ENCODE measurements at regions not wholly inside any gene's neighbourhood (a gene's known extent, or its start where the extent isn't known, plus 50 kb on each side); places are given as distances from the start of the nearest gene placed in this dataset.
A peak's percentile ranks its signal among the peaks of the same experiment; 100 is the strongest.
"Not testable (repeated sequence)": the region's sequence is repeated elsewhere in the genome, so short reads cannot be mapped to it uniquely, and the experiment has no call there.

GRCh38 chr3:5053021-5053831 is 68.9 kb upstream of the ARL8B start:
- H3K4me1 ChIP-seq, result no peaks in the 10 kb centered on the region
- H3K4me3 ChIP-seq, result no peak overlapping the region
- no peak for DNase-seq (ENCODE audit: low spot score)
- no peak overlapping the region for H2AFZ ChIP-seq (replicated peaks)
- H3K36me3 Mint-ChIP-seq, result no peaks in the 10 kb centered on the region
- peak overlapping the region; percentile 46 for H3K27ac Mint-ChIP-seq
- no peaks in the 10 kb centered on the region for H3K36me3 ChIP-seq
- H3K27me3 ChIP-seq, result no peaks in the 10 kb centered on the region
- no peak overlapping the region for H3K9ac ChIP-seq
- no peak overlapping the region for H3K4me3 Mint-ChIP-seq
- no peak overlapping the region for H3K27ac ChIP-seq
- no peaks in the 10 kb centered on the region for H3K9me3 Mint-ChIP-seq
- no peak overlapping the region for H3K4me2 ChIP-seq
- H3K27me3 Mint-ChIP-seq (ENCODE audit: insufficient read depth, low read depth), result peaks cover 4% of the 10 kb centered on the region
- no peak for TF ChIP-seq CTCF (IDR thresholded peaks at IDR 0.05)
- TF ChIP-seq EZH2 (IDR thresholded peaks at IDR 0.05), result no peak
- no peak for TF ChIP-seq EZH2phosphoT487 (IDR thresholded peaks at IDR 0.05)
- H4K20me1 ChIP-seq (ENCODE audit: low read depth), result no peaks in the 10 kb centered on the region
- no peaks in the 10 kb centered on the region for H3K79me2 ChIP-seq (ENCODE audit: low read depth)
- H3K4me1 Mint-ChIP-seq, result peaks cover 8% of the 10 kb centered on the region
- H3F3A ChIP-seq (ENCODE audit: low read depth), result no peaks in the 10 kb centered on the region
- no peaks in the 10 kb centered on the region for H3K9me3 ChIP-seq (ENCODE audit: low read depth)

GRCh38 chr3:5054098-5054497 is 68.0 kb upstream of the ARL8B start:
- Histone ChIP-seq H3K27ac (no peak overlapping the region), H3K27me3 (no peaks in the 10 kb centered on the region), H3K9me3 (ENCODE audit: low read depth) (no peaks in the 10 kb centered on the region), H3K79me2 (ENCODE audit: low read depth) (no peaks in the 10 kb centered on the region), H3K4me1 (no peaks in the 10 kb centered on the region), H3K4me3 (no peak overlapping the region), H4K20me1 (ENCODE audit: low read depth) (no peaks in the 10 kb centered on the region), H3K36me3 (no peaks in the 10 kb centered on the region), H3K9ac (no peak overlapping the region), H3K4me2 (no peak overlapping the region), H2AFZ (replicated peaks) (no peak overlapping the region), H3F3A (ENCODE audit: low read depth) (no peaks in the 10 kb centered on the region)
- Mint-ChIP-seq H3K4me3 (no peak overlapping the region), H3K9me3 (no peaks in the 10 kb centered on the region), H3K36me3 (no peaks in the 10 kb centered on the region), H3K27me3 (ENCODE audit: insufficient read depth, low read depth) (peaks cover 3% of the 10 kb centered on the region), H3K4me1 (peaks cover 11% of the 10 kb centered on the region), H3K27ac (no peak overlapping the region)
- no peak for DNase-seq (ENCODE audit: low spot score)
- no peak for TF ChIP-seq CTCF (IDR thresholded peaks at IDR 0.05)
- no peak for TF ChIP-seq EZH2 (IDR thresholded peaks at IDR 0.05)
- TF ChIP-seq EZH2phosphoT487 (IDR thresholded peaks at IDR 0.05), result no peak

GRCh38 chr3:5054579-5054978 is 67.5 kb upstream of the ARL8B start:
- H3K27me3 Mint-ChIP-seq (ENCODE audit: insufficient read depth, low read depth); H3K4me3 Mint-ChIP-seq; H3K9me3 ChIP-seq (ENCODE audit: low read depth); H3K36me3 ChIP-seq; DNase-seq (ENCODE audit: low spot score); H2AFZ ChIP-seq (replicated peaks); H3K36me3 Mint-ChIP-seq; H3K4me1 ChIP-seq; H3K4me3 ChIP-seq; H4K20me1 ChIP-seq (ENCODE audit: low read depth); H3K27ac ChIP-seq; H3K27me3 ChIP-seq; H3K9ac ChIP-seq; H3K4me2 ChIP-seq; H3K27ac Mint-ChIP-seq; H3K79me2 ChIP-seq (ENCODE audit: low read depth); H3K9me3 Mint-ChIP-seq; H3F3A ChIP-seq (ENCODE audit: low read depth): not testable (repeated sequence)
- H3K4me1 Mint-ChIP-seq, result peaks cover 11% of the 10 kb centered on the region

- no peak overlapping the region for H2AFZ ChIP-seq (replicated peaks)
- H3K27ac Mint-ChIP-seq, result no peak overlapping the region
Measured at GRCh38 chr3:5055357-5056110, 66.6 kb upstream of the ARL8B start.

More at GRCh38 chr3:5055357-5056110, 66.6 kb upstream of the ARL8B start:
- no peaks in the 10 kb centered on the region for H3K36me3 Mint-ChIP-seq
- peaks cover 11% of the 10 kb centered on the region for H3K4me1 Mint-ChIP-seq
- DNase-seq (ENCODE audit: low spot score), result no peak
- H3K27ac ChIP-seq, result no peak overlapping the region
- H3K9ac ChIP-seq, result no peak overlapping the region
- H3F3A ChIP-seq (ENCODE audit: low read depth), result no peaks in the 10 kb centered on the region
- no peaks in the 10 kb centered on the region for H3K9me3 ChIP-seq (ENCODE audit: low read depth)
- no peak overlapping the region for H3K4me2 ChIP-seq
- no peaks in the 10 kb centered on the region for H3K27me3 ChIP-seq
- no peak overlapping the region for H3K4me3 Mint-ChIP-seq
- peaks cover 3% of the 10 kb centered on the region for H3K27me3 Mint-ChIP-seq (ENCODE audit: insufficient read depth, low read depth)
- TF ChIP-seq CTCF (IDR thresholded peaks at IDR 0.05) (no peak), EZH2phosphoT487 (IDR thresholded peaks at IDR 0.05) (no peak), EZH2 (IDR thresholded peaks at IDR 0.05) (no peak)
- no peaks in the 10 kb centered on the region for H3K79me2 ChIP-seq (ENCODE audit: low read depth)
- no peaks in the 10 kb centered on the region for H3K4me1 ChIP-seq
- no peaks in the 10 kb centered on the region for H3K36me3 ChIP-seq
- H4K20me1 ChIP-seq (ENCODE audit: low read depth), result no peaks in the 10 kb centered on the region
- no peak overlapping the region for H3K4me3 ChIP-seq
- H3K9me3 Mint-ChIP-seq, result no peaks in the 10 kb centered on the region

Measured in neural progenitor cell (in vitro differentiated cells).